ENCODE measurements at regions not wholly inside any gene's neighbourhood (a gene's known extent, or its start where the extent isn't known, plus 50 kb on each side); places are given as distances from the start of the nearest gene placed in this dataset.
"Not testable (repeated sequence)": the region's sequence is repeated elsewhere in the genome, so short reads cannot be mapped to it uniquely, and the experiment has no call there.

GRCh38 chr7:131081308-131081707 is 246.4 kb upstream of the MKLN1 start:
- no peak for DNase-seq (ENCODE audit: low read depth)

- no peak for DNase-seq (ENCODE audit: low read depth)
Observed at GRCh38 chr7:131083781-131084180, 243.9 kb upstream of the MKLN1 start.

GRCh38 chr7:131084336-131084735 is 243.3 kb upstream of the MKLN1 start:
- not testable (repeated sequence) for DNase-seq (ENCODE audit: low read depth)

- no peak for DNase-seq (ENCODE audit: low read depth)
Observed at GRCh38 chr7:131087756-131088658, 239.7 kb upstream of the MKLN1 start.

- no peak for DNase-seq (ENCODE audit: low read depth)
Observed at GRCh38 chr7:131090188-131090587, 237.5 kb upstream of the MKLN1 start.

GRCh38 chr7:131090886-131091692 is 236.6 kb upstream of the MKLN1 start:
- no peak for DNase-seq (ENCODE audit: low read depth)

GRCh38 chr7:131094685-131095084 is 233.0 kb upstream of the MKLN1 start:
- no peak for DNase-seq (ENCODE audit: low read depth)

GRCh38 chr7:131095346-131095745 is 232.3 kb upstream of the MKLN1 start:
- DNase-seq (ENCODE audit: low read depth), result no peak

GRCh38 chr7:131096267-131096927 is 231.3 kb upstream of the MKLN1 start:
- DNase-seq (ENCODE audit: low read depth), result no peak

GRCh38 chr7:131097662-131098376 is 229.9 kb upstream of the MKLN1 start:
- DNase-seq (ENCODE audit: low read depth), result no peak

GRCh38 chr7:131098527-131098926 is 229.1 kb upstream of the MKLN1 start:
- no peak for DNase-seq (ENCODE audit: low read depth)

- DNase-seq (ENCODE audit: low read depth), result no peak
Observed at GRCh38 chr7:131100357-131101054, 227.2 kb upstream of the MKLN1 start.

- no peak for DNase-seq (ENCODE audit: low read depth)
Observed at GRCh38 chr7:131103997-131104396, 223.7 kb upstream of the MKLN1 start.

- no peak for DNase-seq (ENCODE audit: low read depth)
Observed at GRCh38 chr7:131104596-131105293, 222.9 kb upstream of the MKLN1 start.

GRCh38 chr7:131105294-131105798 is 222.3 kb upstream of the MKLN1 start:
- DNase-seq (ENCODE audit: low read depth), result no peak

- peak; percentile 79 for DNase-seq (ENCODE audit: low read depth)
Observed at GRCh38 chr7:131105799-131106680, 221.6 kb upstream of the MKLN1 start.

- peak; percentile 59 for DNase-seq (ENCODE audit: low read depth)
Observed at GRCh38 chr7:131106681-131107336, 220.9 kb upstream of the MKLN1 start.

- DNase-seq (ENCODE audit: low read depth), result peak; percentile 66
Observed at GRCh38 chr7:131107337-131108211, 220.1 kb upstream of the MKLN1 start.

Data from T follicular helper cell (primary cell).